ENCODE measurements at regions not wholly inside any gene's neighbourhood (a gene's known extent, or its start where the extent isn't known, plus 50 kb on each side); places are given as distances from the start of the nearest gene placed in this dataset.

GRCh38 chr12:25743679-25744215, 190.7 kb upstream of the LMNTD1 start:
- H3K4me3 ChIP-seq (ENCODE audit: low read depth, low read length) = no peak overlapping the region
- peak; percentile 11 for DNase-seq (ENCODE audit: low read depth)

GRCh38 chr12:25744313-25744712, 191.2 kb upstream of the LMNTD1 start:
- no peak for TF ChIP-seq MYC (IDR thresholded peaks at IDR 0.05; ENCODE audit: low read depth, low read length)
- no peak overlapping the region for H3K4me3 ChIP-seq (ENCODE audit: low read depth, low read length)
- no peak for DNase-seq (ENCODE audit: low read depth)

More at GRCh38 chr12:25743679-25744215, 190.7 kb upstream of the LMNTD1 start:
- no peak for TF ChIP-seq MYC (IDR thresholded peaks at IDR 0.05; ENCODE audit: low read depth, low read length)
- TF ChIP-seq POLR2A (IDR thresholded peaks at IDR 0.05; ENCODE audit: extremely low read depth, insufficient read length) = no peak
- TF ChIP-seq CTCF (IDR thresholded peaks at IDR 0.05; ENCODE audit: low read depth, low read length) = no peak
- TF ChIP-seq MAX (IDR thresholded peaks at IDR 0.05; ENCODE audit: low read depth, low read length) = no peak

GRCh38 chr12:25745281-25745680, 192.2 kb upstream of the LMNTD1 start:
- no peak for DNase-seq (ENCODE audit: low read depth)
- H3K4me3 ChIP-seq (ENCODE audit: low read depth, low read length) = no peak overlapping the region
- no peak for TF ChIP-seq POLR2A (IDR thresholded peaks at IDR 0.05; ENCODE audit: extremely low read depth, insufficient read length)
- TF ChIP-seq CTCF (IDR thresholded peaks at IDR 0.05; ENCODE audit: low read depth, low read length) = no peak
- TF ChIP-seq MYC (IDR thresholded peaks at IDR 0.05; ENCODE audit: low read depth, low read length) = no peak
- no peak for TF ChIP-seq MAX (IDR thresholded peaks at IDR 0.05; ENCODE audit: low read depth, low read length)

GRCh38 chr12:25746131-25746530, 193.0 kb upstream of the LMNTD1 start:
- H3K4me3 ChIP-seq (ENCODE audit: low read depth, low read length) = no peak overlapping the region

GRCh38 chr12:25752710-25753309, 199.7 kb upstream of the LMNTD1 start:
- no peak for DNase-seq (ENCODE audit: low read depth)
- H3K4me3 ChIP-seq (ENCODE audit: low read depth, low read length) = no peak overlapping the region
- no peak for TF ChIP-seq CTCF (IDR thresholded peaks at IDR 0.05; ENCODE audit: low read depth, low read length)
- TF ChIP-seq MAX (IDR thresholded peaks at IDR 0.05; ENCODE audit: low read depth, low read length) = no peak
- no peak for TF ChIP-seq MYC (IDR thresholded peaks at IDR 0.05; ENCODE audit: low read depth, low read length)
- no peak for TF ChIP-seq POLR2A (IDR thresholded peaks at IDR 0.05; ENCODE audit: extremely low read depth, insufficient read length)

More at GRCh38 chr12:25746131-25746530, 193.0 kb upstream of the LMNTD1 start:
- no peak for DNase-seq (ENCODE audit: low read depth)
- no peak for TF ChIP-seq MAX (IDR thresholded peaks at IDR 0.05; ENCODE audit: low read depth, low read length)
- no peak for TF ChIP-seq POLR2A (IDR thresholded peaks at IDR 0.05; ENCODE audit: extremely low read depth, insufficient read length)
- TF ChIP-seq MYC (IDR thresholded peaks at IDR 0.05; ENCODE audit: low read depth, low read length) = no peak

- DNase-seq (ENCODE audit: low read depth) = no peak
- H3K4me3 ChIP-seq (ENCODE audit: low read depth, low read length) = no peak overlapping the region
- no peak for TF ChIP-seq CTCF (IDR thresholded peaks at IDR 0.05; ENCODE audit: low read depth, low read length)
- TF ChIP-seq MAX (IDR thresholded peaks at IDR 0.05; ENCODE audit: low read depth, low read length) = no peak
- TF ChIP-seq MYC (IDR thresholded peaks at IDR 0.05; ENCODE audit: low read depth, low read length) = no peak
- no peak for TF ChIP-seq POLR2A (IDR thresholded peaks at IDR 0.05; ENCODE audit: extremely low read depth, insufficient read length)
These were observed 202.3 kb upstream of the LMNTD1 start for GRCh38 chr12:25755136-25755970.
